ENCODE measurements at regions not wholly inside any gene's neighbourhood (a gene's known extent, or its start where the extent isn't known, plus 50 kb on each side); places are given as distances from the start of the nearest gene placed in this dataset.

DNA sequence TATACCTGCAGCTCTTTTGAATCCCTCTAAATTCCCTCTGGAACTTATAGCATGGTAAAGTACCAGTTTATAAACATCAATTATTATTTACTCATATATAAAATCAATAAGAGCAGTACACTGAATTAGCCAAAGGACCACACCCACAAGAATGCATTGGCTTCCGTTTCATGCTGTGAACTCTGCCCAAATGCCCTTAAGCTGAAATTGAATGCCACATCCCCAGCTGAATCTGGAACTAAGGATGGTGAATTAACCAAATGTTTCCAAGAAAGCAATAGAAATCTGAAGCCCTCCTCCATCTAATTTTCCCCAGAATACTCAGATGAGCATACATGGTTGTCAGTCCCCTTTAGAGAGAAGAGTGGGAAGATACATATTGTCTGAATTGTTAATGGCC lies 436.4 kb upstream of the FTMT start:
- H3K79me2 ChIP-seq (ENCODE audit: insufficient read depth, low read length): no peaks in the 10 kb centered on the region
- ATAC-seq (no peak), FAIRE-seq (no peak), DNase-seq (ENCODE audit: low spot score) (no peak)
- no peak overlapping the region for H3K27ac ChIP-seq (ENCODE audit: extremely low read length, insufficient read depth, low read length)
- intact Hi-C loops (cut with micrococcal nuclease; ENCODE audit: unreplicated experiment): no loop called here
- no peaks in the 10 kb centered on the region for H4K20me1 ChIP-seq (ENCODE audit: insufficient read depth, low read length)
- H3K4me3 ChIP-seq (replicated peaks in 1 of 3; ENCODE audit: insufficient read depth in 1 of 3, low read depth in 2 of 3, low read length in 3 of 3): no peak overlapping the region
- no peaks in the 10 kb centered on the region for H3K9me3 ChIP-seq (ENCODE audit: low read length)
- in situ Hi-C loops (cut with HindIII; ENCODE audit: extremely low pct_ligation_motif_present, low pct_unique_long_range_greater_than_20kb): no loop called here
- no peak overlapping the region for H3K9ac ChIP-seq (ENCODE audit: insufficient read depth, low read depth, low read length)
- no peak overlapping the region for H2AFZ ChIP-seq (ENCODE audit: low read length)
- TF ChIP-seq ZFP36L1 (CRISPR knock-in tag; IDR thresholded peaks at IDR 0.05) (no peak), ZNF761 (CRISPR knock-in tag; conservative IDR thresholded peaks at IDR 0.05) (no peak), TBX2 (CRISPR knock-in tag; IDR thresholded peaks at IDR 0.05; ENCODE audit: borderline replicate concordance) (no peak), DMAP1 (CRISPR knock-in tag; IDR thresholded peaks at IDR 0.05) (no peak), PAX8 (CRISPR knock-in tag; IDR thresholded peaks at IDR 0.05; ENCODE audit: borderline replicate concordance) (no peak), SYNCRIP (IDR thresholded peaks at IDR 0.05; ENCODE audit: insufficient read depth, low read depth, low read length) (no peak), RFXAP (CRISPR knock-in tag; IDR thresholded peaks at IDR 0.05; ENCODE audit: borderline replicate concordance) (no peak), AGO1 (IDR thresholded peaks at IDR 0.05; ENCODE audit: low read depth, low read length, poor library complexity, severe bottlenecking) (no peak), ZNF510 (CRISPR knock-in tag; IDR thresholded peaks at IDR 0.05; ENCODE audit: low read depth) (no peak), REXO4 (CRISPR knock-in tag; IDR thresholded peaks at IDR 0.05; ENCODE audit: borderline replicate concordance) (no peak), ZIK1 (CRISPR knock-in tag; IDR thresholded peaks at IDR 0.05; ENCODE audit: borderline replicate concordance, low read depth) (no peak)
- H3K36me3 ChIP-seq (replicated peaks in 1 of 2; ENCODE audit: control insufficient read depth in 1 of 2, insufficient read depth in 2 of 2, low read length in 2 of 2): no peaks in the 10 kb centered on the region
- ChIA-PET CTCF (ENCODE audit: low intra/inter-chr PET ratio, low total read pairs) (no interaction called here), POLR2A (no interaction called here)
- no peaks in the 10 kb centered on the region for H3K27me3 ChIP-seq (ENCODE audit: control insufficient read depth in 1 of 2, insufficient read depth in 2 of 2, low read length in 2 of 2)
- 6% methylated on average over 1 of the region's 1 CpG for WGBS (ENCODE audit: low lambda C conversion rate)
- no peak overlapping the region for H3K4me2 ChIP-seq (ENCODE audit: low read depth, low read length)
- no TSS peak for BruUV-seq (replicated peaks)
- no peaks in the 10 kb centered on the region for H3K4me1 ChIP-seq (ENCODE audit: insufficient read depth, low read length)

DNA sequence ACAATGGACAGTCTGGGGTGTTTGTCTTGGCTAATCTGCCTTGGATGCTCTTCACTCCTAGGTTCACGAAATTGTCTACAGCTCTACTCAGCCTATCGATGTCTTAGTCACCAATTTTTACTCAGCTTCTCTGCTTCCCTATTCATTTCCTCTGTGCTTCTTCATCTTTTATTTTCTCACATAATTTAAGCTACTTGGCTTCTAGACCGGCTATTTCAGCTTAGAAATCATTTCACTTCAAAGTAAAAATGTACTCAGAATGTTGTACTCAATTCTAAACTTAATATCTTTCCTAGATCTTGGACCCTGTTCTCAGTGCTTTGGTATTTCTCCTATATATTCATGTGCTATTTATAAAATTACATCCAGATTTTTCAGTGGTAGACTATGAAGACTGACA lies 430.0 kb upstream of the FTMT start:
- ATAC-seq (no peak), FAIRE-seq (no peak), DNase-seq (ENCODE audit: low spot score) (no peak)
- intact Hi-C loops (cut with micrococcal nuclease; ENCODE audit: unreplicated experiment) (no loop called here), in situ Hi-C loops (cut with HindIII; ENCODE audit: extremely low pct_ligation_motif_present, low pct_unique_long_range_greater_than_20kb) (no loop called here)
- TF ChIP-seq RORA (CRISPR knock-in tag; IDR thresholded peaks at IDR 0.05): no peak
- no peak for TF ChIP-seq RFXAP (CRISPR knock-in tag; IDR thresholded peaks at IDR 0.05; ENCODE audit: borderline replicate concordance)
- TF ChIP-seq STAG1 (CRISPR knock-in tag; IDR thresholded peaks at IDR 0.05): no peak
- no peak for TF ChIP-seq IRF2 (CRISPR knock-in tag; IDR thresholded peaks at IDR 0.05)
- H3K4me3 ChIP-seq (replicated peaks in 1 of 3; ENCODE audit: insufficient read depth in 1 of 3, low read depth in 2 of 3, low read length in 3 of 3): no peak overlapping the region
- H3K4me1 ChIP-seq (ENCODE audit: insufficient read depth, low read length): no peaks in the 10 kb centered on the region
- H3K27ac ChIP-seq (ENCODE audit: extremely low read length, insufficient read depth, low read length): no peak overlapping the region
- WGBS (ENCODE audit: low lambda C conversion rate): under 1% methylated on average over 3 of the region's 3 CpGs
- H3K79me2 ChIP-seq (ENCODE audit: insufficient read depth, low read length): no peaks in the 10 kb centered on the region
- ChIA-PET CTCF (ENCODE audit: low intra/inter-chr PET ratio, low total read pairs) (no interaction called here), POLR2A (no interaction called here)
- no peak overlapping the region for H3K9ac ChIP-seq (ENCODE audit: insufficient read depth, low read depth, low read length)
- H3K27me3 ChIP-seq (ENCODE audit: control insufficient read depth in 1 of 2, insufficient read depth in 2 of 2, low read length in 2 of 2): no peaks in the 10 kb centered on the region
- H2AFZ ChIP-seq (ENCODE audit: low read length): no peak overlapping the region
- H3K9me3 ChIP-seq (ENCODE audit: low read length): no peaks in the 10 kb centered on the region
- no TSS peak for BruUV-seq (replicated peaks)
- H3K4me2 ChIP-seq (ENCODE audit: low read depth, low read length): no peak overlapping the region
- no peaks in the 10 kb centered on the region for H4K20me1 ChIP-seq (ENCODE audit: insufficient read depth, low read length)
- no peaks in the 10 kb centered on the region for H3K36me3 ChIP-seq (replicated peaks in 1 of 2; ENCODE audit: control insufficient read depth in 1 of 2, insufficient read depth in 2 of 2, low read length in 2 of 2)
